ENCODE measurements at regions not wholly inside any gene's neighbourhood (a gene's known extent, or its start where the extent isn't known, plus 50 kb on each side); places are given as distances from the start of the nearest gene placed in this dataset.

- TF ChIP-seq, protein P1, sequence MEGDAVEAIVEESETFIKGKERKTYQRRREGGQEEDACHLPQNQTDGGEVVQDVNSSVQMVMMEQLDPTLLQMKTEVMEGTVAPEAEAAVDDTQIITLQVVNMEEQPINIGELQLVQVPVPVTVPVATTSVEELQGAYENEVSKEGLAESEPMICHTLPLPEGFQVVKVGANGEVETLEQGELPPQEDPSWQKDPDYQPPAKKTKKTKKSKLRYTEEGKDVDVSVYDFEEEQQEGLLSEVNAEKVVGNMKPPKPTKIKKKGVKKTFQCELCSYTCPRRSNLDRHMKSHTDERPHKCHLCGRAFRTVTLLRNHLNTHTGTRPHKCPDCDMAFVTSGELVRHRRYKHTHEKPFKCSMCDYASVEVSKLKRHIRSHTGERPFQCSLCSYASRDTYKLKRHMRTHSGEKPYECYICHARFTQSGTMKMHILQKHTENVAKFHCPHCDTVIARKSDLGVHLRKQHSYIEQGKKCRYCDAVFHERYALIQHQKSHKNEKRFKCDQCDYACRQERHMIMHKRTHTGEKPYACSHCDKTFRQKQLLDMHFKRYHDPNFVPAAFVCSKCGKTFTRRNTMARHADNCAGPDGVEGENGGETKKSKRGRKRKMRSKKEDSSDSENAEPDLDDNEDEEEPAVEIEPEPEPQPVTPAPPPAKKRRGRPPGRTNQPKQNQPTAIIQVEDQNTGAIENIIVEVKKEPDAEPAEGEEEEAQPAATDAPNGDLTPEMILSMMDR (conservative IDR thresholded peaks at IDR 0.05 in 1 of 2, IDR thresholded peaks at IDR 0.05 in 1 of 2; ENCODE audit: extremely low read depth in 1 of 2, insufficient read depth in 1 of 2, low read depth in 1 of 2, low read length in 2 of 2) = no peak
- TF ChIP-seq EZH2 (IDR thresholded peaks at IDR 0.05; ENCODE audit: borderline replicate concordance, low read length) = no peak
These were observed 86.4 kb upstream of the C1orf21 start for GRCh38 chr1:184300446-184300845.
